NCI-H1048 (cell line): ENCODE measurements at regions not wholly inside any gene's neighbourhood (a gene's known extent, or its start where the extent isn't known, plus 50 kb on each side); places are given as distances from the start of the nearest gene placed in this dataset.

Source experiments
- DNase-seq: peaks from one replicate; lab custom pipeline; 2025; lab: John Stamatoyannopoulos, UW

- DNase-seq: no peak
Observed at GRCh38 chr20:48204499-48204898, 419.2 kb upstream of the SULF2 start.

- DNase-seq: no peak
Observed at GRCh38 chr20:48203252-48203651, 418.0 kb upstream of the SULF2 start.

- no peak for DNase-seq
Observed at GRCh38 chr20:48202334-48203113, 417.2 kb upstream of the SULF2 start.

GRCh38 chr20:48201885-48202284 is 416.6 kb upstream of the SULF2 start:
- DNase-seq: no peak

- no peak for DNase-seq
Observed at GRCh38 chr20:48201188-48201587, 415.9 kb upstream of the SULF2 start.

GRCh38 chr20:48198929-48199451 is 413.7 kb upstream of the SULF2 start:
- peak; percentile 84 for DNase-seq

- no peak for DNase-seq
Observed at GRCh38 chr20:48197066-48197465, 411.8 kb upstream of the SULF2 start.

GRCh38 chr20:48196486-48196885 is 411.2 kb upstream of the SULF2 start:
- no peak for DNase-seq

- DNase-seq: no peak
Observed at GRCh38 chr20:48196001-48196400, 410.7 kb upstream of the SULF2 start.

GRCh38 chr20:48195121-48195870 is 410.0 kb upstream of the SULF2 start:
- no peak for DNase-seq

GRCh38 chr20:48194583-48194982 is 409.3 kb upstream of the SULF2 start:
- DNase-seq: no peak

GRCh38 chr20:48193627-48194425 is 408.5 kb upstream of the SULF2 start:
- no peak for DNase-seq

GRCh38 chr20:48192109-48192508 is 406.8 kb upstream of the SULF2 start:
- no peak for DNase-seq

GRCh38 chr20:48191200-48191599 is 405.9 kb upstream of the SULF2 start:
- no peak for DNase-seq

- DNase-seq: no peak
Observed at GRCh38 chr20:48190757-48191156, 405.5 kb upstream of the SULF2 start.

GRCh38 chr20:48189181-48189580 is 403.9 kb upstream of the SULF2 start:
- DNase-seq: no peak

GRCh38 chr20:48187851-48188250 is 402.6 kb upstream of the SULF2 start:
- no peak for DNase-seq

- no peak for DNase-seq
Observed at GRCh38 chr20:48186915-48187314, 401.6 kb upstream of the SULF2 start.

GRCh38 chr20:48186447-48186846 is 401.2 kb upstream of the SULF2 start:
- no peak for DNase-seq

- no peak for DNase-seq
Observed at GRCh38 chr20:48184229-48184628, 398.9 kb upstream of the SULF2 start.

GRCh38 chr20:48181261-48181935 is 396.1 kb upstream of the SULF2 start:
- DNase-seq: no peak

GRCh38 chr20:48180618-48181017 is 395.3 kb upstream of the SULF2 start:
- DNase-seq: no peak
